ENCODE measurements at regions not wholly inside any gene's neighbourhood (a gene's known extent, or its start where the extent isn't known, plus 50 kb on each side); places are given as distances from the start of the nearest gene placed in this dataset.

DNA sequence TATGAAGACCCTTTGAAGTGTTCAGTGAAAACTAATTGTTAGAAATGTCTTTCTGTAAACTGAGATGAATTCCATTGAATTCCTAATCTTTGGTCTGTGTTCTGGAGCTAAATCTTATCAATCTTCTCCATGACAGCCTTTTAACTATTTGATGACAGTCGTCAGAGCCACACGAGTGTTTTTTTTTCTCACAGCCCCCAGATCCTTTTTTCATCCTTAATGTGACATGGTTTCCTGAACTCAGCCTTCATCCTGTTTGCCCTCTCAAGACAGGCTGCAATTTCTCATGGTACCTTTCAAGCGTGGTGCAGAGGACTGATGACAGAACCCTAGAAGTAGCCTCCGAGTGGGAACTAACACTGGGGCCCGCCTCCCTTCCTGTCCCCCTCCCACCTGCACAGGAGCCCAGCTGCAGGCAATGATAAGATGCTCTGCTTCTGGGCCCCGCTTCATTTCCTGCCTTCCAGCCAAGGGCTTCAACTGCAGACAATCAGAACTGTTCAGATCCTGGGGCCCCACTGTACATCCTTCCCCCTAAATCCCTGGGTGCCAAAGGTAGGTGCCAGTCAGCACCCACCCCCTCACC, 114.6 kb upstream of the VAV3 start:
- no peak for DNase-seq (ENCODE audit: low read depth in 1 of 2, low spot score in 2 of 2)
- no peak overlapping the region for H2AFZ ChIP-seq (ENCODE audit: low read length)
- 89% methylated on average over 6 of the region's 6 CpGs; no CpG with 5 or more reads in 1 of the 2 experiments for WGBS, 2 experiments (ENCODE audit: extremely low coverage in 1 of 2, insufficient coverage in 1 of 2, insufficient read length in 1 of 2, insufficient replicate concordance in 2 of 2, low coverage in 1 of 2, low lambda C conversion rate in 2 of 2, missing lambda C conversion rate in 1 of 2)
- no peak overlapping the region for H3K4me2 ChIP-seq (ENCODE audit: insufficient read depth in 1 of 2, low read depth in 2 of 2, low read length in 2 of 2)
- H3K79me2 ChIP-seq (ENCODE audit: control insufficient read depth in 1 of 2, insufficient read depth in 2 of 2, low read length in 2 of 2), result no peaks in the 10 kb centered on the region
- no peak overlapping the region for H3K23ac ChIP-seq (ENCODE audit: insufficient read length)
- no peak overlapping the region for H3K4me3 ChIP-seq (ENCODE audit: extremely low read depth in 1 of 4, insufficient read depth in 2 of 4, low read depth in 3 of 4, low read length in 4 of 4)
- no peak overlapping the region for H4K91ac ChIP-seq (replicated peaks; ENCODE audit: insufficient read length, low read length)
- no peaks in the 10 kb centered on the region; the same call in 1 of the 2 replicates for H3K23me2 ChIP-seq (ENCODE audit: low read depth, low read length)
- H3K27me3 ChIP-seq (replicated peaks in 1 of 4; ENCODE audit: control insufficient read depth in 3 of 4, extremely low read depth in 1 of 4, insufficient read depth in 3 of 4, low read length in 3 of 4), result no peaks in the 10 kb centered on the region
- H3K27ac ChIP-seq (ENCODE audit: low read depth, low read length), result no peak overlapping the region
- H3K18ac ChIP-seq (ENCODE audit: extremely low read depth, low read length), result no peak overlapping the region
- no peak overlapping the region for H3K56ac ChIP-seq (replicated peaks; ENCODE audit: insufficient read length, low read depth, low read length)
- no peak overlapping the region for H2BK15ac ChIP-seq (ENCODE audit: low read length)
- no peak overlapping the region for H2BK20ac ChIP-seq (ENCODE audit: low read length)
- TF ChIP-seq ASH2L (IDR thresholded peaks at IDR 0.05; ENCODE audit: low read length), result no peak
- no peak for TF ChIP-seq CHD2 (IDR thresholded peaks at IDR 0.05; ENCODE audit: low read length)
- TF ChIP-seq GTF2F1 (IDR thresholded peaks at IDR 0.05; ENCODE audit: borderline replicate concordance, low read depth, low read length), result no peak
- no peak for TF ChIP-seq JUND (IDR thresholded peaks at IDR 0.05; ENCODE audit: low read length)
- no peak overlapping the region for H4K8ac ChIP-seq (ENCODE audit: extremely low read depth, insufficient read depth, low read length)
- H3K4me1 ChIP-seq (replicated peaks in 1 of 4; ENCODE audit: control insufficient read depth in 3 of 4, insufficient read depth in 4 of 4, low read length in 3 of 4), result no peaks in the 10 kb centered on the region
- H3K14ac ChIP-seq (ENCODE audit: insufficient read length), result no peak overlapping the region
- H3K36me3 ChIP-seq (ENCODE audit: control insufficient read depth in 2 of 4, insufficient read depth in 4 of 4, low read length in 3 of 4), result no peaks in the 10 kb centered on the region
- ChIA-PET CTCF (ENCODE audit: partially characterized antibody) (interaction anchor here (0.7 to 1.6 kb wide), 3 partner anchors 8 to 46 kb away, joined by 3 to 5 read pairs (median 3); no protein-coding TSS in a partner anchor), POLR2A (ENCODE audit: partially characterized antibody) (interaction anchor here (0.6 kb wide), 1 partner anchor 75 kb away, joined by 3 read pairs; no protein-coding TSS in a partner anchor)
- H2AK5ac ChIP-seq (ENCODE audit: low read depth, low read length), result no peak overlapping the region
- no peaks in the 10 kb centered on the region for H3K9me3 ChIP-seq (ENCODE audit: insufficient read depth in 2 of 2, low read depth in 1 of 2, low read length in 1 of 2)
- H2BK120ac ChIP-seq (replicated peaks; ENCODE audit: low read depth, low read length), result no peak overlapping the region
- no peak overlapping the region for H3K4ac ChIP-seq (replicated peaks; ENCODE audit: insufficient read length, low read depth, low read length)
- H2BK12ac ChIP-seq (ENCODE audit: low read depth, low read length), result no peak overlapping the region
- no peaks in the 10 kb centered on the region for H3K79me1 ChIP-seq (ENCODE audit: low read depth, low read length)
- no peak for FAIRE-seq
- H4K5ac ChIP-seq (ENCODE audit: insufficient read length, low read depth, low read length), result no peak overlapping the region
- H2BK5ac ChIP-seq (ENCODE audit: low read depth, low read length), result no peak overlapping the region
- H4K20me1 ChIP-seq (replicated peaks in 1 of 2; ENCODE audit: control insufficient read depth in 1 of 2, insufficient read depth in 2 of 2, low read length in 2 of 2), result no peaks in the 10 kb centered on the region
- H3K9ac ChIP-seq (replicated peaks in 1 of 4; ENCODE audit: extremely low read depth in 1 of 4, low read depth in 3 of 4, low read length in 3 of 4), result no peak overlapping the region
